ENCODE measurements at regions not wholly inside any gene's neighbourhood (a gene's known extent, or its start where the extent isn't known, plus 50 kb on each side); places are given as distances from the start of the nearest gene placed in this dataset.

DNA sequence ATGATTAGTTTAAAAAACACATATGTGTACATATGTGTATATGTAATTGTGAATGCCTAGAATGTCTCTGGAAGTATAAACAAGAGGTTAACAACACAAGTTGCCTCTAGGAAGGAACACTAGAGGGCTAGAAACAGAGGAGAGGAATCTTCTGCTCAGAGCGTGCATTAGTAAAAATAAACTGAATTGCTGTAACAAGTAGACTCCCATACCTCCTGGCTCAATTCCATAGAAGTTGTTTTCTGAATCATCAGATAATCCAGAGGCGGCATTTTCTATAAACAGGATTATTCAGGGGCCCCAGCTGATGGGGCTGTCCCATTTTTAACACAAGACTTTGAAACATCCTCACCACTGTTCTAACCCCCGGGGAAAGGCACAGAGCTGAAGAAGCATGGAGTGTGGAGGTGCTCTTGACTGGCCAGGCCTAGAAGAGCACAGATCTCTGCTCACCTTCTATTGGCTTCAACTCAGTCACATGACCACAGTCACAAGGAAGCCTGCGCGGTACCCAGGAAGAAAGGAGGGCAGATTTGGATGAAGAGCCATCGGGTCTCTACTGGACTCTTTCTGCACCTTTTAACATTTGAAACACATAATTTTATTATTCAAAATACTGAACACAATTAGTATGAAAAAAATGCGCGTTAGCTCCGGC, 145.7 kb downstream of the TLE3 start:
- Histone ChIP-seq H3K9me3 (ENCODE audit: insufficient read depth, low read depth) (no peaks in the 10 kb centered on the region), H3K27me3 (ENCODE audit: insufficient read depth, low read depth) (no peaks in the 10 kb centered on the region), H3K4me1 (replicated peaks; ENCODE audit: insufficient read depth) (0 out of 2 replicates have a peak, but pooled peaks cover 6% of the 10 kb centered on the region), H3K9me2 (ENCODE audit: insufficient read depth) (no peaks in the 10 kb centered on the region), H2AFZ (no peak overlapping the region), H3K4me2 (no peak overlapping the region), H3K36me3 (ENCODE audit: low read depth) (no peaks in the 10 kb centered on the region), H4K20me1 (ENCODE audit: insufficient read depth) (no peaks in the 10 kb centered on the region), H3K79me2 (ENCODE audit: low read depth) (no peaks in the 10 kb centered on the region), H3K4me3 (no peak overlapping the region), H3F3A (ENCODE audit: insufficient read depth, low read depth) (no peaks in the 10 kb centered on the region), H3K27ac (no peak overlapping the region)
- intact Hi-C loops (cut with micrococcal nuclease; ENCODE audit: unreplicated experiment), result no loop called here
- CTCF ChIA-PET, result no interaction called here
- no peak for TF ChIP-seq EZH2 (IDR thresholded peaks at IDR 0.05; ENCODE audit: low read depth)
- TF ChIP-seq, protein P1, sequence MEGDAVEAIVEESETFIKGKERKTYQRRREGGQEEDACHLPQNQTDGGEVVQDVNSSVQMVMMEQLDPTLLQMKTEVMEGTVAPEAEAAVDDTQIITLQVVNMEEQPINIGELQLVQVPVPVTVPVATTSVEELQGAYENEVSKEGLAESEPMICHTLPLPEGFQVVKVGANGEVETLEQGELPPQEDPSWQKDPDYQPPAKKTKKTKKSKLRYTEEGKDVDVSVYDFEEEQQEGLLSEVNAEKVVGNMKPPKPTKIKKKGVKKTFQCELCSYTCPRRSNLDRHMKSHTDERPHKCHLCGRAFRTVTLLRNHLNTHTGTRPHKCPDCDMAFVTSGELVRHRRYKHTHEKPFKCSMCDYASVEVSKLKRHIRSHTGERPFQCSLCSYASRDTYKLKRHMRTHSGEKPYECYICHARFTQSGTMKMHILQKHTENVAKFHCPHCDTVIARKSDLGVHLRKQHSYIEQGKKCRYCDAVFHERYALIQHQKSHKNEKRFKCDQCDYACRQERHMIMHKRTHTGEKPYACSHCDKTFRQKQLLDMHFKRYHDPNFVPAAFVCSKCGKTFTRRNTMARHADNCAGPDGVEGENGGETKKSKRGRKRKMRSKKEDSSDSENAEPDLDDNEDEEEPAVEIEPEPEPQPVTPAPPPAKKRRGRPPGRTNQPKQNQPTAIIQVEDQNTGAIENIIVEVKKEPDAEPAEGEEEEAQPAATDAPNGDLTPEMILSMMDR (conservative IDR thresholded peaks at IDR 0.05), result no peak
- BruUV-seq (replicated peaks), result no TSS peak
- POLR2A ChIA-PET (ENCODE audit: unreplicated experiment), result no interaction called here
- DNase-seq, result no peak

DNA sequence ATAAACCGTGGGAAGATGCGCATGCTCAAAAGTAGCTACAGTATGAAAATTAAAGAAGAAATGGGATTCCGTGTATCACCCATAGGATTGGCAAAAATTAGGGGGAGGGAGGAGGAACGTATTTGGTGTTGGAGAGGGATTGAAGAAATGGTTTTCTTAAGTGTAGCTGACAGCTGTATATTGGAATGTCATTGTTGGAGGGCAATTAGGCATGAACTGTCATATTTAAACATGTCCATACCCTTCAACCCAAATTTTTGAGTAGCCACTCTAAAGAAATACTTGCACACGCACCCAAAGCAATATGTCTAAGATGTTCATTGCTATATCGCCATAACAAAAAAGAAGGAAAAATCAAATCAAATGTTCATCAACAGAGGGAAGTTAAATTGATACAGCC, 144.7 kb downstream of the TLE3 start:
- DNase-seq, result no peak
- Histone ChIP-seq H3K27me3 (ENCODE audit: insufficient read depth, low read depth) (no peaks in the 10 kb centered on the region), H3K4me3 (no peak overlapping the region), H3K36me3 (ENCODE audit: low read depth) (no peaks in the 10 kb centered on the region), H3K9me2 (ENCODE audit: insufficient read depth) (no peaks in the 10 kb centered on the region), H3F3A (ENCODE audit: insufficient read depth, low read depth) (no peaks in the 10 kb centered on the region), H3K27ac (no peak overlapping the region), H3K4me1 (replicated peaks; ENCODE audit: insufficient read depth) (0 out of 2 replicates have a peak, but pooled peaks cover 6% of the 10 kb centered on the region), H3K79me2 (ENCODE audit: low read depth) (no peaks in the 10 kb centered on the region), H3K4me2 (no peak overlapping the region), H3K9me3 (ENCODE audit: insufficient read depth, low read depth) (no peaks in the 10 kb centered on the region), H4K20me1 (ENCODE audit: insufficient read depth) (no peaks in the 10 kb centered on the region), H2AFZ (no peak overlapping the region)
- POLR2A ChIA-PET (ENCODE audit: unreplicated experiment), result no interaction called here
- CTCF ChIA-PET, result no interaction called here
- BruUV-seq (replicated peaks), result no TSS peak
- TF ChIP-seq, protein P1 (conservative IDR thresholded peaks at IDR 0.05), result no peak
- no peak for TF ChIP-seq EZH2 (IDR thresholded peaks at IDR 0.05; ENCODE audit: low read depth)
- intact Hi-C loops (cut with micrococcal nuclease; ENCODE audit: unreplicated experiment), result no loop called here

DNA sequence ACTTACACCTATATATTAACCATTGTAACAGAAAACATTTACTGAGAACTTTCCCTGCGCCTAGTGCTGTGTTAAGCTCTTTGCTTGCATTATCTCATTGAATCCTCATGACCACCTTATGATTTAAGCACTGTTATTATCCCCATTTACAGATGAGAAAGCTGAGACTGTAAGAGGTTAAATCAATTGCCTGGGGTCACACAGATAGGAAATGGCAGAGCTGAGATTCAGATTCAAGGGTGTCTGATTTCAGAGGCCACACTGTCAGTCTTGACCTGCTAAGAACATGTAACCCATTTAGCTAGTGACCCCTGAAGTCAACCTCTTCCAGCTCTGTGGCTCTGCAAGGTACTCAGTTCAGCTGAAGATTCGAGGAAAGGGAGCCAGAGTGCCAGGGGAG, 143.9 kb downstream of the TLE3 start:
- ChIA-PET CTCF (interaction anchor here (0.6 kb wide), 1 partner anchor 418 kb away, joined by 4 read pairs; no protein-coding TSS in a partner anchor), POLR2A (ENCODE audit: unreplicated experiment) (no interaction called here)

More for the DNA sequence above, 143.9 kb downstream of the TLE3 start:
- Histone ChIP-seq H4K20me1 (ENCODE audit: insufficient read depth) (no peaks in the 10 kb centered on the region), H3K27me3 (ENCODE audit: insufficient read depth, low read depth) (no peaks in the 10 kb centered on the region), H3K9me2 (ENCODE audit: insufficient read depth) (no peaks in the 10 kb centered on the region), H3K9me3 (ENCODE audit: insufficient read depth, low read depth) (no peaks in the 10 kb centered on the region), H3K4me3 (no peak overlapping the region), H3K4me1 (replicated peaks; ENCODE audit: insufficient read depth) (0 out of 2 replicates have a peak, but pooled peaks cover 6% of the 10 kb centered on the region), H3K36me3 (ENCODE audit: low read depth) (no peaks in the 10 kb centered on the region), H2AFZ (no peak overlapping the region), H3K27ac (no peak overlapping the region), H3K4me2 (no peak overlapping the region), H3F3A (ENCODE audit: insufficient read depth, low read depth) (no peaks in the 10 kb centered on the region), H3K79me2 (ENCODE audit: low read depth) (no peaks in the 10 kb centered on the region)
- TF ChIP-seq, protein P1 (conservative IDR thresholded peaks at IDR 0.05), result no peak
- TF ChIP-seq EZH2 (IDR thresholded peaks at IDR 0.05; ENCODE audit: low read depth), result no peak
- intact Hi-C loops (cut with micrococcal nuclease; ENCODE audit: unreplicated experiment), result no loop called here
- BruUV-seq (replicated peaks), result no TSS peak
- DNase-seq, result no peak

All from PC-9 (cell line).